Glutamatergic neuron (in vitro differentiated cells): ENCODE measurements at regions not wholly inside any gene's neighbourhood (a gene's known extent, or its start where the extent isn't known, plus 50 kb on each side); places are given as distances from the start of the nearest gene placed in this dataset.

ENCODE experiments used
- DNase-seq: peaks from one replicate; pipeline ENCODE4 v3.0.0; 2022
- H3K27ac Mint-ChIP-seq: one replicate; pipeline ENCODE4 v1.8.0; 2020; ENCODE audit warnings: mild to moderate bottlenecking, mixed read lengths, inconsistent platforms; ENCODE audit not compliant: unreplicated experiment
- H3K27me3 Mint-ChIP-seq: one replicate; pipeline ENCODE4 v1.8.0; 2020; ENCODE audit warnings: mild to moderate bottlenecking, moderate library complexity, mixed read lengths, inconsistent platforms; ENCODE audit not compliant: unreplicated experiment
- H3K36me3 Mint-ChIP-seq: one replicate; pipeline ENCODE4 v1.8.0; 2020; ENCODE audit warnings: mild to moderate bottlenecking, mixed read lengths, inconsistent platforms; ENCODE audit not compliant: unreplicated experiment
- H3K4me1 Mint-ChIP-seq: one replicate; pipeline ENCODE4 v1.8.0; 2020; ENCODE audit warnings: mild to moderate bottlenecking, low read depth, mixed read lengths, inconsistent platforms; ENCODE audit not compliant: unreplicated experiment
- H3K4me3 Mint-ChIP-seq: one replicate; pipeline ENCODE4 v1.8.0; 2020; ENCODE audit warnings: mild to moderate bottlenecking, mixed read lengths, inconsistent platforms; ENCODE audit not compliant: unreplicated experiment
- H3K9me3 Mint-ChIP-seq: one replicate; pipeline ENCODE4 v1.8.0; 2020; ENCODE audit warnings: mild to moderate bottlenecking, moderate library complexity, mixed read lengths, inconsistent platforms; ENCODE audit not compliant: unreplicated experiment
- TF ChIP-seq, protein P1 (sequence below): fragments of 200-600 bp; sonication (generic); IDR thresholded peaks from one replicate; pipeline ENCODE4 v1.5.0; 2021; ENCODE audit not compliant: partially characterized antibody, unreplicated experiment

DNA sequence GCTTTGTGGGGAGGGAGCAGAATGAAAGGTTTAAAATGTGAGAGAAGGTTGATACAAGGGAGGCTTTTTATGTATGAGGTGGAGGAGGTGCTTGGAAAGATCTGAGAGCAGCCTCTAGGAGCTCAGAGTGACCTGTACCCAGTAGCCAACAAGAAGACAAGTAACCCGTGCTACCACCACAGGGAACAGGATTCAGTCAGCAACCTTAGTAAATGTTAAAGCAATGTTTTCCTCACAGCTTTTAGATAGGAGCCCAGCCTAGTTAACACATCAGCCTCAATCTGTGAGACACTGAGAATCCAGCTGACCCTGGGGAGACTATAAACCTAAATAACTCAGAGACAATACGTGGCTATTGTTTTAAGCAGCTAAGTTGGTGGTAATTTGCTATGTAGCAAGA, 194.9 kb upstream of the NT5C1B start:
- no peak overlapping the region for H3K27ac Mint-ChIP-seq
- TF ChIP-seq, protein P1, sequence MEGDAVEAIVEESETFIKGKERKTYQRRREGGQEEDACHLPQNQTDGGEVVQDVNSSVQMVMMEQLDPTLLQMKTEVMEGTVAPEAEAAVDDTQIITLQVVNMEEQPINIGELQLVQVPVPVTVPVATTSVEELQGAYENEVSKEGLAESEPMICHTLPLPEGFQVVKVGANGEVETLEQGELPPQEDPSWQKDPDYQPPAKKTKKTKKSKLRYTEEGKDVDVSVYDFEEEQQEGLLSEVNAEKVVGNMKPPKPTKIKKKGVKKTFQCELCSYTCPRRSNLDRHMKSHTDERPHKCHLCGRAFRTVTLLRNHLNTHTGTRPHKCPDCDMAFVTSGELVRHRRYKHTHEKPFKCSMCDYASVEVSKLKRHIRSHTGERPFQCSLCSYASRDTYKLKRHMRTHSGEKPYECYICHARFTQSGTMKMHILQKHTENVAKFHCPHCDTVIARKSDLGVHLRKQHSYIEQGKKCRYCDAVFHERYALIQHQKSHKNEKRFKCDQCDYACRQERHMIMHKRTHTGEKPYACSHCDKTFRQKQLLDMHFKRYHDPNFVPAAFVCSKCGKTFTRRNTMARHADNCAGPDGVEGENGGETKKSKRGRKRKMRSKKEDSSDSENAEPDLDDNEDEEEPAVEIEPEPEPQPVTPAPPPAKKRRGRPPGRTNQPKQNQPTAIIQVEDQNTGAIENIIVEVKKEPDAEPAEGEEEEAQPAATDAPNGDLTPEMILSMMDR, result no peak
- peaks cover 2% of the 10 kb centered on the region for H3K4me1 Mint-ChIP-seq
- H3K27me3 Mint-ChIP-seq, result no peaks in the 10 kb centered on the region
- H3K4me3 Mint-ChIP-seq, result no peak overlapping the region
- no peaks in the 10 kb centered on the region for H3K36me3 Mint-ChIP-seq
- no peaks in the 10 kb centered on the region for H3K9me3 Mint-ChIP-seq
- no peak for DNase-seq

DNA sequence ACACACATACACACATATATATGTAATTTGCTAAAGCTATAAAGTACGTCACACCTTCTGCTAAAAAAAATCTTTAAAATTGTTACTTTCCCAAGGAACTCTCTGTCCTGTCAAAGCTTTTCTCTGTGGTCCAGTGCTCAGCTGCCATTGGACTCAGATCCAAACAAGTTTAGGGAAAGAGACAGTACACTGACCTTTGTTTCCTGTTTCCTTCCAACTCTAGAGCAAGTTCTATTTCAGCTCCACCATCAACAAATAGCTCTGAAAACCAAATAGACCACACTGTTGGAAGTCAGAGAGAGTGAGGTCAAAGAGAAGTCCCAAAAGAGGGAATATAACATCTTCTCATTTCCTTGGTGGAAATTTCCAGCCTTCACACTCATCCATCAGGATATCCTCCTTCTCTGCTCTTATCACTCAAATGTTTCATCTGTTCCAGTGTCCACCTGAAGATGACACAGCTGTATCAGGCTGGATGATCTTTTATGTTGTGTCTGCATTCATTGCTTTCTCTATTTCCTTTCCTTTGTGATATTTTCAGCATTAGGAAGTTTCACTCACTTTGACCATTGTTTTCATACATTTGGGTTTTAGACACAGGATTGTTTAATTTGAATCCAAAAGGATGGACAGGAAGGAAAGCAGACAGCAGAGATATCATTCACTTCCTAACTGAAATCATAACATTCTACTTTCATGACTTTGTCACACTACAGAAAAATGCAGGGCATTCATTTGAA, 192.3 kb upstream of the NT5C1B start:
- no peak for DNase-seq
- Mint-ChIP-seq H3K27ac (no peak overlapping the region), H3K27me3 (no peaks in the 10 kb centered on the region), H3K4me1 (peaks cover 8% of the 10 kb centered on the region), H3K9me3 (no peaks in the 10 kb centered on the region), H3K36me3 (no peaks in the 10 kb centered on the region), H3K4me3 (no peak overlapping the region)
- TF ChIP-seq, protein P1, result no peak

DNA sequence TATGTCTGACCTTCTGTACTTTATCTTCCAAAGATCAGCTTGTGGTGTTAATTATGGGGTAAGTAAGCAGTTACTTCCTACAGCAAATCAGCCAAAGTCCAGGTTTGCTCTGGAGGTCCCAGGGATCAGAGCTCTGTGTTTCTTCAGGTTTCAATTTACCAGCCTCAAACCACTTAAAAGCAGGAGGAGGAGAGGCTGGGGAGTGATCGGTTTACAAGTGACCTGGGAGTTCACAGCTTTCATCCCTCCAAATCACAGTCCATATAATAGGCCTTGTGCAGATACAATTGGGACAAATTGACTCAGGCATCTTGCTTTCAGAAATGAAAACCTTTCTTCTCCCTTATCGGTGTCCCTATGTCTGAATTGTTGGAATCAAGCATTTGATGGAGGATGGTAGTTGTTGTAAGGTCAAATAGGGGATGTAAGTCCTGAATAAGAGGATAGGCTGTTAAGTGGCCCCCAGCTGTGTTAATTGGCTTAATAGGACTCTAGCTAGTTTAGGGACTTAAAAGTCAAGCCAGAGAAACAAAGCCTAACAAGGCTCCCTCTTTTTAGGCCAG, 188.0 kb upstream of the NT5C1B start:
- peaks cover 12% of the 10 kb centered on the region for H3K4me1 Mint-ChIP-seq
- no peaks in the 10 kb centered on the region for H3K27me3 Mint-ChIP-seq
- no peaks in the 10 kb centered on the region for H3K36me3 Mint-ChIP-seq
- no peak for DNase-seq
- no peak overlapping the region for H3K4me3 Mint-ChIP-seq
- TF ChIP-seq, protein P1, result no peak
- no peaks in the 10 kb centered on the region for H3K9me3 Mint-ChIP-seq
- H3K27ac Mint-ChIP-seq, result no peak overlapping the region

DNA sequence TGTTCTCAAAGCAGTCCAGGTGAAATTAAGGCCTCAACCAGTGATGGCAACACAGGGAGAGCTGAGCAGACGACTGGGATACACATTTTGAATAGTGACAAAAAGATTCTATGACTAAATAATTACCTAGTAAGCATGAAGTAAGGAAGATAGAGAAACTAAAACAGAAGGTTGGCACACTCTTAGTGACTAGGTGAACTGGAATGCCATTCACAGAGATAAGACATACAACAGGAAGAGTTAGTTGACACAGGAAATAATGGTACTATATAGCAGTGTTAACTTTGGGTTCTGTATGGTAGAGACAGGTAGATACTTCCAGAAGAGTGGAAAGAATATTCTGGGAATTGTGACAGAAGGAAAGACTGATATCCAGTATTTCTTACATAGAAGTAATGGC, 181.8 kb upstream of the NT5C1B start:
- TF ChIP-seq, protein P1, result no peak
- no peaks in the 10 kb centered on the region for H3K27me3 Mint-ChIP-seq
- no peaks in the 10 kb centered on the region for H3K4me1 Mint-ChIP-seq
- no peaks in the 10 kb centered on the region for H3K9me3 Mint-ChIP-seq
- no peak overlapping the region for H3K4me3 Mint-ChIP-seq
- H3K27ac Mint-ChIP-seq, result no peak overlapping the region
- no peak for DNase-seq
- H3K36me3 Mint-ChIP-seq, result no peaks in the 10 kb centered on the region

DNA sequence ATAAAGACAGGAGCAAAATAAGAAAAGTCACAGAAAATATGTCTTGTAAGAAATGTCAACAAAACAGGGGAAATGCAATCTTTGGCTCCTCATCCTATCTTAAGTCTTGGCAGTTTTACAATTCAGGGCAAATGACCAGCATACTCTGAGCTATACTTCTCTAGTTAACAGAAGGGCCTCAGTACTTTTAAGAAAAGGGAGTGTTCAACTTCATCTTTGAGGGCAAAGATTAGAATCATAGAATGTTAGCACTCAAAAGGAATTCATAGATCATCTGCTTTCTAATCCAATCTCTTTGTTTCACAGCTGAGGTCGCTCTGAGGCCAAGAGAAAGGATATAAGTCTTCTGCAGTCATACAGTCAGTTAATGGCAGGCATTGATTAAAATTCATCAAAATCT, 174.0 kb upstream of the NT5C1B start:
- Mint-ChIP-seq H3K27me3 (no peaks in the 10 kb centered on the region), H3K4me1 (no peaks in the 10 kb centered on the region), H3K27ac (no peak overlapping the region), H3K36me3 (no peaks in the 10 kb centered on the region), H3K4me3 (no peak overlapping the region), H3K9me3 (no peaks in the 10 kb centered on the region)
- TF ChIP-seq, protein P1, result no peak
- DNase-seq, result no peak
